ENCODE measurements at regions not wholly inside any gene's neighbourhood (a gene's known extent, or its start where the extent isn't known, plus 50 kb on each side); places are given as distances from the start of the nearest gene placed in this dataset.

- TF ChIP-seq EZH2 (IDR thresholded peaks at IDR 0.05; ENCODE audit: insufficient read depth, low read length) (no peak), CTCF (IDR thresholded peaks at IDR 0.05; ENCODE audit: insufficient read depth, low read depth, low read length) (no peak)
Observed at GRCh38 chr14:85873006-85873405, 343.1 kb downstream of the FLRT2 start.
